Amygdala (tissue), 56 donors: ENCODE measurements at regions not wholly inside any gene's neighbourhood (a gene's known extent, or its start where the extent isn't known, plus 50 kb on each side); places are given as distances from the start of the nearest gene placed in this dataset.
"Not testable (repeated sequence)": the region's sequence is repeated elsewhere in the genome, so short reads cannot be mapped to it uniquely, and the experiment has no call there.

Experiments used
- DNase-seq, 56 donors: peaks; one replicate each; lab custom pipeline; 2025; lab: John Stamatoyannopoulos, UW

GRCh38 chr20:52015155-52015554 lies 176.4 kb downstream of the ZFP64 start:
- no peak for DNase-seq

GRCh38 chr20:52012079-52012478 lies 179.5 kb downstream of the ZFP64 start:
- no peak for DNase-seq

GRCh38 chr20:52011093-52011492 lies 180.5 kb downstream of the ZFP64 start:
- DNase-seq = no peak

- no peak for DNase-seq
These were observed 181.0 kb downstream of the ZFP64 start for GRCh38 chr20:52010541-52010940.

GRCh38 chr20:52008874-52009273 lies 182.7 kb downstream of the ZFP64 start:
- DNase-seq = no peak

- DNase-seq = no peak
These were observed 186.9 kb downstream of the ZFP64 start for GRCh38 chr20:52004715-52005114.

GRCh38 chr20:52004018-52004417 lies 187.6 kb downstream of the ZFP64 start:
- no peak for DNase-seq

GRCh38 chr20:52003415-52003814 lies 188.2 kb downstream of the ZFP64 start:
- DNase-seq = no peak

GRCh38 chr20:52001999-52002666 lies 189.4 kb downstream of the ZFP64 start:
- no peak for DNase-seq

GRCh38 chr20:51997281-51997936 lies 194.2 kb downstream of the ZFP64 start:
- DNase-seq = not testable (repeated sequence)

- DNase-seq = no peak
These were observed 193.2 kb upstream of the SALL4 start for GRCh38 chr20:51995551-51995951.

GRCh38 chr20:51994751-51995417 lies 192.6 kb upstream of the SALL4 start:
- DNase-seq = peak in 6 of 56 donors; percentile 1 to 23 (median 6)

GRCh38 chr20:51987812-51988211 lies 185.5 kb upstream of the SALL4 start:
- no peak for DNase-seq

- no peak for DNase-seq
These were observed 182.7 kb upstream of the SALL4 start for GRCh38 chr20:51985013-51985415.

GRCh38 chr20:51980277-51980676 lies 178.0 kb upstream of the SALL4 start:
- no peak for DNase-seq

- no peak for DNase-seq
These were observed 176.9 kb upstream of the SALL4 start for GRCh38 chr20:51979226-51979625.

- no peak for DNase-seq
These were observed 175.8 kb upstream of the SALL4 start for GRCh38 chr20:51978070-51978501.

GRCh38 chr20:51972056-51972455 lies 169.7 kb upstream of the SALL4 start:
- no peak for DNase-seq

GRCh38 chr20:51970858-51971257 lies 168.5 kb upstream of the SALL4 start:
- DNase-seq = no peak

GRCh38 chr20:51969191-51969590 lies 166.9 kb upstream of the SALL4 start:
- DNase-seq = no peak

- no peak for DNase-seq
These were observed 165.8 kb upstream of the SALL4 start for GRCh38 chr20:51968151-51968550.
